HEK293 (cell line): ENCODE measurements at regions not wholly inside any gene's neighbourhood (a gene's known extent, or its start where the extent isn't known, plus 50 kb on each side); places are given as distances from the start of the nearest gene placed in this dataset.

Experiments used
- CTCF ChIP-seq: fragments of 450-650 bp; formaldehyde crosslinking; IDR thresholded peaks from 2 replicates; pipeline ENCODE4 v1.5.1; 2016; ENCODE audit warnings: missing biosample characterization, missing genetic modification characterization
- HOXD13 ChIP-seq: sonication (generic); formaldehyde crosslinking; IDR thresholded peaks from 2 replicates; pipeline ENCODE4 v1.8.0; 2022; ENCODE audit warnings: missing genetic modification reagents, borderline replicate concordance
- KLF1 ChIP-seq: fragments of 450-650 bp; formaldehyde crosslinking; IDR thresholded peaks from 2 replicates; pipeline ENCODE4 v1.5.1; 2016; ENCODE audit warnings: missing biosample characterization, missing genetic modification characterization
- YY1 ChIP-seq: fragments of 450-650 bp; formaldehyde crosslinking; IDR thresholded peaks from 2 replicates; pipeline ENCODE4 v1.5.1; 2018; ENCODE audit warnings: missing biosample characterization, missing genetic modification characterization
- ZBTB20 ChIP-seq: fragments of 450-650 bp; formaldehyde crosslinking; IDR thresholded peaks from 2 replicates; pipeline ENCODE4 v1.5.1; 2016; ENCODE audit warnings: missing biosample characterization, missing genetic modification characterization
- ZBTB26 ChIP-seq: fragments of 450-650 bp; formaldehyde crosslinking; optimal IDR thresholded peaks from 2 replicates; pipeline ENCODE3; 2016; ENCODE audit warnings: missing biosample characterization, mild to moderate bottlenecking, missing genetic modification characterization
- ZNF169 ChIP-seq: fragments of 450-650 bp; formaldehyde crosslinking; IDR thresholded peaks from 2 replicates; pipeline ENCODE4 v1.5.1; 2016; ENCODE audit warnings: missing biosample characterization, missing genetic modification characterization
- ZNF239 ChIP-seq: fragments of 450-650 bp; formaldehyde crosslinking; IDR thresholded peaks from 2 replicates; pipeline ENCODE4 v1.5.1; 2016; ENCODE audit warnings: missing biosample characterization, missing genetic modification characterization
- ZNF274 ChIP-seq, 2 experiments: fragments of 200-500 bp in 1 of 2; fragments of 450-650 bp in 1 of 2; sonication (Bioruptor generic) in 1 of 2; formaldehyde crosslinking in 1 of 2; IDR thresholded peaks; 2 replicates each; pipeline versions ENCODE4 v1.5.1 to v1.6.1; 2014 to 2016; ENCODE audit warnings: borderline replicate concordance in 1 of 2, inconsistent platforms in 1 of 2, low read length in 1 of 2, missing biosample characterization in 1 of 2, missing genetic modification characterization in 1 of 2
- ZNF394 ChIP-seq: fragments of 450-650 bp; formaldehyde crosslinking; IDR thresholded peaks from 2 replicates; pipeline ENCODE4 v1.5.1; 2016; ENCODE audit warnings: missing biosample characterization, missing genetic modification characterization, mild to moderate bottlenecking, moderate library complexity, borderline replicate concordance
- ZNF423 ChIP-seq: fragments of 450-650 bp; formaldehyde crosslinking; IDR thresholded peaks from 2 replicates; pipeline ENCODE4 v1.5.1; 2016; ENCODE audit warnings: missing biosample characterization, missing genetic modification characterization
- ZNF555 ChIP-seq: fragments of 450-650 bp; formaldehyde crosslinking; conservative IDR thresholded peaks from 2 replicates; pipeline ENCODE4 v1.5.1; 2017; ENCODE audit warnings: missing biosample characterization, mild to moderate bottlenecking, missing genetic modification characterization, inconsistent platforms
- ZNF785 ChIP-seq: fragments of 450-650 bp; formaldehyde crosslinking; IDR thresholded peaks from 2 replicates; pipeline ENCODE4 v1.5.1; 2016; ENCODE audit warnings: missing biosample characterization, missing genetic modification characterization

DNA sequence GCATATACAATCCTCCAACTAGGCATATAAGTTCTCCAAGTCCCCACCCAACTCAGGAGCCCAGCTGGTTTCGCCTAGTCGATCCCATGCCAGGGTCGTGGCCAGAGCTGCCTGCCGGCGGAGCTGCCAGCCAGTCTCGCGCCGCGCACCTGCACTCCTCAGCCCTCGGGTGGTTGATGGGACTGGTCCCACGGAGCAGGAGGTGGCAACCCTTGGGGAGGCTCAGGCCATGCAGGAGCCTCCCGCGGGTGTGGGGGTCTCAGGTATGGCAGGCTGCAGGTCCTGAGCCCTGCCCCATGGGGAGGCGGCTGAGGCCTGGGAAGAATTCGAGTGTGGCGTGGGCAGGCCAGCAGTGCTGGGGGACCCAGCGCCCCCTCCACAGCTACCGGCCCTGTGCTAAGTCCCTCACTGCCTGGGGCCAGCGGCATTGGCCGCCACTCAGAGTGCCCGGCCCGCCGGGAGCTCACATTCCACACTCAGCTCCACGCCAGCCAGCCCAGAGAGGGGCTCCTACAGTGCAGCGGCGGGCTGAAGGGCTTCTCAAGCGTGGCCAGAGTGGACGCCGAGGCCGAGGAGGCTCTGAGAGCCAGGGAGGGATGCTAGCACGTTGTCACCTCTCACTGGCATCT is 1086.4 kb upstream of the PCDH10 start:
- TF ChIP-seq ZNF785 (no peak), ZNF394 (tag by site-specific recombination) (no peak), YY1 (no peak), CTCF (tag by site-specific recombination) (no peak), ZNF274 (IDR thresholded peaks at IDR 0.05; ENCODE audit: low read length) (no peak), ZNF274 (tag by site-specific recombination; IDR thresholded peaks at IDR 0.05; ENCODE audit: borderline replicate concordance) (no peak), ZNF239 (tag by site-specific recombination) (no peak), KLF1 (tag by site-specific recombination) (no peak), ZBTB26 (tag by site-specific recombination) (no peak), HOXD13 (no peak), ZBTB20 (tag by site-specific recombination) (no peak), ZNF555 (tag by site-specific recombination) (no peak), ZNF169 (tag by site-specific recombination) (no peak), ZNF423 (tag by site-specific recombination) (no peak)
